ENCODE measurements at regions not wholly inside any gene's neighbourhood (a gene's known extent, or its start where the extent isn't known, plus 50 kb on each side); places are given as distances from the start of the nearest gene placed in this dataset.
"Not testable (repeated sequence)": the region's sequence is repeated elsewhere in the genome, so short reads cannot be mapped to it uniquely, and the experiment has no call there.

DNA sequence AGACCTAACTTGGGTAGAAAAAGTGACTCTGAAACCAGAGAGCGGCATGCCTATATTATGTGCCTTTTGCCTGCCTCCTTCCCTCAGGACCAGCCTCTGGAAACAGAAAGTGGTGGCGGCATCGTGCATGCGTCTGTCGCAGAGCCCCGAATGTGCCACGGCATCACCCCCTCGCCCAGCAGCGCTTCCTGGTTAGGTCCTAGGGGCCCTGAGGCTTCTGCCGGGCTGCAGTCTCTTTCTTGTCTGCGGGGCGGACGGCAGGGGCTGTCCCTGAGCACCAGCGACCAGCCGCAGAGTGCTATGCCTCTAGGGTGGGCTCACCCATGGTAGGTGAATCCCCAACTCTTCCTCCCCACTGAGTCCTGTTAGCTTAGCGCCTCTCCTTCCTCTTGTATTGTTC lies 68.7 kb downstream of the VSIG4 start:
- POLR2A ChIA-PET = no interaction called here
- no peaks in the 10 kb centered on the region; the same call in none of the 2 replicates for H3K27me3 Mint-ChIP-seq (ENCODE audit: low read depth)
- H3K4me3 Mint-ChIP-seq = no peak overlapping the region
- peaks cover 5% of the 10 kb centered on the region; the same call in 1 of the 2 replicates for H3K4me1 Mint-ChIP-seq
- H3K36me3 Mint-ChIP-seq = no peaks in the 10 kb centered on the region
- H3K27ac Mint-ChIP-seq = no peak overlapping the region
- DNase-seq (ENCODE audit: low spot score) (peak; percentile 8), ATAC-seq (peak; percentile 44)
- H3K9me3 Mint-ChIP-seq = no peaks in the 10 kb centered on the region
- CTCF ChIA-PET = interaction anchor here (0.7 kb wide), 1 partner anchor 225 kb away, joined by 3 read pairs; no protein-coding TSS in a partner anchor
- TF ChIP-seq ATF1 (CRISPR knock-in tag; IDR thresholded peaks at IDR 0.05) (no peak), MYBL2 (CRISPR knock-in tag; IDR thresholded peaks at IDR 0.05) (no peak), IRF2 (CRISPR knock-in tag; IDR thresholded peaks at IDR 0.05; ENCODE audit: borderline replicate concordance, low read depth) (no peak), ELF4 (CRISPR knock-in tag; IDR thresholded peaks at IDR 0.05; ENCODE audit: low read depth) (no peak), ETV6 (CRISPR knock-in tag; IDR thresholded peaks at IDR 0.05) (no peak), JAZF1 (CRISPR knock-in tag; IDR thresholded peaks at IDR 0.05) (no peak), ZNF232 (CRISPR knock-in tag; IDR thresholded peaks at IDR 0.05) (no peak), ZNF219 (CRISPR knock-in tag; IDR thresholded peaks at IDR 0.05; ENCODE audit: borderline replicate concordance) (no peak), EMX1 (CRISPR knock-in tag; IDR thresholded peaks at IDR 0.05) (no peak), GABPB1 (CRISPR knock-in tag; IDR thresholded peaks at IDR 0.05) (no peak), SMAD4 (CRISPR knock-in tag; IDR thresholded peaks at IDR 0.05) (no peak)
- TF ChIP-seq, protein P1, sequence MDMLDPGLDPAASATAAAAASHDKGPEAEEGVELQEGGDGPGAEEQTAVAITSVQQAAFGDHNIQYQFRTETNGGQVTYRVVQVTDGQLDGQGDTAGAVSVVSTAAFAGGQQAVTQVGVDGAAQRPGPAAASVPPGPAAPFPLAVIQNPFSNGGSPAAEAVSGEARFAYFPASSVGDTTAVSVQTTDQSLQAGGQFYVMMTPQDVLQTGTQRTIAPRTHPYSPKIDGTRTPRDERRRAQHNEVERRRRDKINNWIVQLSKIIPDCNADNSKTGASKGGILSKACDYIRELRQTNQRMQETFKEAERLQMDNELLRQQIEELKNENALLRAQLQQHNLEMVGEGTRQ (CRISPR knock-in tag; IDR thresholded peaks at IDR 0.05) = no peak

DNA sequence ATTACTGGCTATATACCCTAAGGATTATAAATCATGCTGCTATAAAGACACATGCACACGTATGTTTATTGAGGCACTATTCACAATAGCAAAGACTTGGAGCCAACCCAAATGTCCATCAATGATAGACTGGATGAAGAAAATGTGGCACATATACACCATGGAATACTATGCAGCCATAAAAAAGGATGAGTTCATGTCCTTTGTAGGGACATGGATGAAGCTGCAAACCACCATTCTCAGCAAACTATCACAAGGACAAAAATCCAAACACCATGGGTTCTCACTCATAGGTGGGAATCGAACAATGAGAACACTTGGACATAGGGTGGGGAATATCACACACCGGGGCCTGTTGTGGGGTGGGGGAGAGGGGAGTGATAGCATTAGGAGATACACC lies 72.7 kb downstream of the VSIG4 start:
- CTCF ChIA-PET; H3K27me3 Mint-ChIP-seq (ENCODE audit: low read depth); H3K36me3 Mint-ChIP-seq; ATAC-seq; H3K4me1 Mint-ChIP-seq; H3K4me3 Mint-ChIP-seq; DNase-seq (ENCODE audit: low spot score); H3K27ac Mint-ChIP-seq; POLR2A ChIA-PET; H3K9me3 Mint-ChIP-seq: not testable (repeated sequence)

GRCh38 chrX:65961714-65962113 lies 78.2 kb downstream of the VSIG4 start:
- POLR2A ChIA-PET = no interaction called here
- no peak overlapping the region for H3K27ac Mint-ChIP-seq

More at GRCh38 chrX:65961714-65962113, 78.2 kb downstream of the VSIG4 start:
- Mint-ChIP-seq H3K27me3 (ENCODE audit: low read depth) (no peaks in the 10 kb centered on the region; the same call in 1 of the 2 replicates), H3K36me3 (no peaks in the 10 kb centered on the region; the same call in 1 of the 2 replicates), H3K4me3 (no peak overlapping the region), H3K9me3 (peaks cover 20% of the 10 kb centered on the region), H3K4me1 (no peaks in the 10 kb centered on the region)
- no peak for ATAC-seq
- DNase-seq (ENCODE audit: low spot score) = no peak
- CTCF ChIA-PET = no interaction called here
- TF ChIP-seq CBFB (CRISPR knock-in tag; IDR thresholded peaks at IDR 0.05; ENCODE audit: low read depth) = no peak
- no peak for TF ChIP-seq ETV6 (CRISPR knock-in tag; IDR thresholded peaks at IDR 0.05)
- TF ChIP-seq NFYB (CRISPR knock-in tag; conservative IDR thresholded peaks at IDR 0.05; ENCODE audit: low read depth) = no peak
- no peak for TF ChIP-seq ERG (CRISPR knock-in tag; IDR thresholded peaks at IDR 0.05)
- no peak for TF ChIP-seq PRRX2 (CRISPR knock-in tag; IDR thresholded peaks at IDR 0.05)
- TF ChIP-seq, protein P2, sequence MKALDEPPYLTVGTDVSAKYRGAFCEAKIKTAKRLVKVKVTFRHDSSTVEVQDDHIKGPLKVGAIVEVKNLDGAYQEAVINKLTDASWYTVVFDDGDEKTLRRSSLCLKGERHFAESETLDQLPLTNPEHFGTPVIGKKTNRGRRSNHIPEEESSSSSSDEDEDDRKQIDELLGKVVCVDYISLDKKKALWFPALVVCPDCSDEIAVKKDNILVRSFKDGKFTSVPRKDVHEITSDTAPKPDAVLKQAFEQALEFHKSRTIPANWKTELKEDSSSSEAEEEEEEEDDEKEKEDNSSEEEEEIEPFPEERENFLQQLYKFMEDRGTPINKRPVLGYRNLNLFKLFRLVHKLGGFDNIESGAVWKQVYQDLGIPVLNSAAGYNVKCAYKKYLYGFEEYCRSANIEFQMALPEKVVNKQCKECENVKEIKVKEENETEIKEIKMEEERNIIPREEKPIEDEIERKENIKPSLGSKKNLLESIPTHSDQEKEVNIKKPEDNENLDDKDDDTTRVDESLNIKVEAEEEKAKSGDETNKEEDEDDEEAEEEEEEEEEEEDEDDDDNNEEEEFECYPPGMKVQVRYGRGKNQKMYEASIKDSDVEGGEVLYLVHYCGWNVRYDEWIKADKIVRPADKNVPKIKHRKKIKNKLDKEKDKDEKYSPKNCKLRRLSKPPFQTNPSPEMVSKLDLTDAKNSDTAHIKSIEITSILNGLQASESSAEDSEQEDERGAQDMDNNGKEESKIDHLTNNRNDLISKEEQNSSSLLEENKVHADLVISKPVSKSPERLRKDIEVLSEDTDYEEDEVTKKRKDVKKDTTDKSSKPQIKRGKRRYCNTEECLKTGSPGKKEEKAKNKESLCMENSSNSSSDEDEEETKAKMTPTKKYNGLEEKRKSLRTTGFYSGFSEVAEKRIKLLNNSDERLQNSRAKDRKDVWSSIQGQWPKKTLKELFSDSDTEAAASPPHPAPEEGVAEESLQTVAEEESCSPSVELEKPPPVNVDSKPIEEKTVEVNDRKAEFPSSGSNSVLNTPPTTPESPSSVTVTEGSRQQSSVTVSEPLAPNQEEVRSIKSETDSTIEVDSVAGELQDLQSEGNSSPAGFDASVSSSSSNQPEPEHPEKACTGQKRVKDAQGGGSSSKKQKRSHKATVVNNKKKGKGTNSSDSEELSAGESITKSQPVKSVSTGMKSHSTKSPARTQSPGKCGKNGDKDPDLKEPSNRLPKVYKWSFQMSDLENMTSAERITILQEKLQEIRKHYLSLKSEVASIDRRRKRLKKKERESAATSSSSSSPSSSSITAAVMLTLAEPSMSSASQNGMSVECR (CRISPR knock-in tag; IDR thresholded peaks at IDR 0.05; ENCODE audit: borderline replicate concordance) = no peak
- no peak for TF ChIP-seq JUN (CRISPR knock-in tag; IDR thresholded peaks at IDR 0.05)
- TF ChIP-seq CDX4 (CRISPR knock-in tag; IDR thresholded peaks at IDR 0.05; ENCODE audit: borderline replicate concordance) = no peak
- TF ChIP-seq SMAD3 (CRISPR knock-in tag; IDR thresholded peaks at IDR 0.05; ENCODE audit: borderline replicate concordance) = no peak
- no peak for TF ChIP-seq ELF4 (CRISPR knock-in tag; IDR thresholded peaks at IDR 0.05; ENCODE audit: low read depth)
- TF ChIP-seq HMGA2 (CRISPR knock-in tag; IDR thresholded peaks at IDR 0.05) = no peak
- no peak for TF ChIP-seq RORB (CRISPR knock-in tag; IDR thresholded peaks at IDR 0.05)
- TF ChIP-seq TEAD4 (CRISPR knock-in tag; IDR thresholded peaks at IDR 0.05) = no peak
- TF ChIP-seq GRHL2 (CRISPR knock-in tag; IDR thresholded peaks at IDR 0.05; ENCODE audit: insufficient replicate concordance, severe bottlenecking) = no peak
- TF ChIP-seq ESRRA (CRISPR knock-in tag; IDR thresholded peaks at IDR 0.05; ENCODE audit: borderline replicate concordance) = no peak
- TF ChIP-seq, protein P1 (CRISPR knock-in tag; IDR thresholded peaks at IDR 0.05) = no peak
- no peak for TF ChIP-seq ZBTB21 (CRISPR knock-in tag; IDR thresholded peaks at IDR 0.05; ENCODE audit: borderline replicate concordance)
- no peak for TF ChIP-seq GTF2I (CRISPR knock-in tag; conservative IDR thresholded peaks at IDR 0.05)
